ENCODE measurements at regions not wholly inside any gene's neighbourhood (a gene's known extent, or its start where the extent isn't known, plus 50 kb on each side); places are given as distances from the start of the nearest gene placed in this dataset.

GRCh38 chr11:97428247-97428790, 1038.5 kb downstream of the JRKL start:
- no peak for DNase-seq (ENCODE audit: low spot score)

- DNase-seq (ENCODE audit: low spot score) = no peak
Observed at GRCh38 chr11:97430877-97431276, 1041.1 kb downstream of the JRKL start.

- no peak for DNase-seq (ENCODE audit: low spot score)
Observed at GRCh38 chr11:97432926-97433325, 1043.1 kb downstream of the JRKL start.

GRCh38 chr11:97445561-97445960, 1055.7 kb downstream of the JRKL start:
- no peak for DNase-seq (ENCODE audit: low spot score)

- no peak for DNase-seq (ENCODE audit: low spot score)
Observed at GRCh38 chr11:97451441-97451840, 1061.6 kb downstream of the JRKL start.

- DNase-seq (ENCODE audit: low spot score) = no peak
Observed at GRCh38 chr11:97454988-97455387, 1065.2 kb downstream of the JRKL start.

GRCh38 chr11:97460091-97460490, 1070.3 kb downstream of the JRKL start:
- no peak for DNase-seq (ENCODE audit: low spot score)

GRCh38 chr11:97461044-97461880, 1071.4 kb downstream of the JRKL start:
- DNase-seq (ENCODE audit: low spot score) = no peak

- no peak for DNase-seq (ENCODE audit: low spot score)
Observed at GRCh38 chr11:97461934-97462333, 1072.1 kb downstream of the JRKL start.

- DNase-seq (ENCODE audit: low spot score) = no peak
Observed at GRCh38 chr11:97463891-97464290, 1074.1 kb downstream of the JRKL start.

- no peak for DNase-seq (ENCODE audit: low spot score)
Observed at GRCh38 chr11:97471480-97471879, 1081.7 kb downstream of the JRKL start.

GRCh38 chr11:97487387-97487786, 1097.6 kb downstream of the JRKL start:
- DNase-seq (ENCODE audit: low spot score) = no peak

- DNase-seq (ENCODE audit: low spot score) = no peak
Observed at GRCh38 chr11:97498891-97499290, 1109.1 kb downstream of the JRKL start.

- DNase-seq (ENCODE audit: low spot score) = no peak
Observed at GRCh38 chr11:97502201-97502600, 1112.4 kb downstream of the JRKL start.

- no peak for DNase-seq (ENCODE audit: low spot score)
Observed at GRCh38 chr11:97506076-97506759, 1116.4 kb downstream of the JRKL start.

- DNase-seq (ENCODE audit: low spot score) = no peak
Observed at GRCh38 chr11:97514446-97514845, 1124.6 kb downstream of the JRKL start.

- DNase-seq (ENCODE audit: low spot score) = no peak
Observed at GRCh38 chr11:97516688-97517087, 1126.9 kb downstream of the JRKL start.

- no peak for DNase-seq (ENCODE audit: low spot score)
Observed at GRCh38 chr11:97525273-97525672, 1135.5 kb downstream of the JRKL start.

GRCh38 chr11:97537407-97538150, 1147.8 kb downstream of the JRKL start:
- DNase-seq (ENCODE audit: low spot score) = no peak

- DNase-seq (ENCODE audit: low spot score) = no peak
Observed at GRCh38 chr11:97544431-97544830, 1154.6 kb downstream of the JRKL start.

- DNase-seq (ENCODE audit: low spot score) = no peak
Observed at GRCh38 chr11:97548280-97548679, 1158.5 kb downstream of the JRKL start.

- DNase-seq (ENCODE audit: low spot score) = no peak
Observed at GRCh38 chr11:97557399-97557798, 1167.6 kb downstream of the JRKL start.

Measured in mucosa of gallbladder (tissue), 1 donor.